GM19328 (cell line): ENCODE measurements at regions not wholly inside any gene's neighbourhood (a gene's known extent, or its start where the extent isn't known, plus 50 kb on each side); places are given as distances from the start of the nearest gene placed in this dataset.

Source experiments
- ATAC-seq: cut with Tn5 transposase; IDR thresholded peaks from one replicate; pipeline ENCODE4 v1.9.1; 2021; ENCODE audit warnings: mild to moderate bottlenecking, moderate library complexity; ENCODE audit not compliant: unreplicated experiment

GRCh38 chr12:66848967-66849366 is 170.1 kb upstream of the GRIP1 start:
- no peak for ATAC-seq

GRCh38 chr12:66851134-66851533 is 172.3 kb upstream of the GRIP1 start:
- no peak for ATAC-seq

GRCh38 chr12:66852091-66852490 is 173.2 kb upstream of the GRIP1 start:
- ATAC-seq: no peak

- no peak for ATAC-seq
Measured at GRCh38 chr12:66852765-66853164, 173.9 kb upstream of the GRIP1 start.

GRCh38 chr12:66859751-66860440 is 181.0 kb upstream of the GRIP1 start:
- no peak for ATAC-seq

- no peak for ATAC-seq
Measured at GRCh38 chr12:66860752-66861750, 182.2 kb upstream of the GRIP1 start.

GRCh38 chr12:66862356-66862985 is 183.6 kb upstream of the GRIP1 start:
- ATAC-seq: no peak

GRCh38 chr12:66863276-66863675 is 184.4 kb upstream of the GRIP1 start:
- ATAC-seq: no peak

GRCh38 chr12:66877925-66878324 is 199.0 kb upstream of the GRIP1 start:
- no peak for ATAC-seq

GRCh38 chr12:66879409-66879808 is 200.5 kb upstream of the GRIP1 start:
- ATAC-seq: no peak

- ATAC-seq: no peak
Measured at GRCh38 chr12:66881386-66881785, 202.5 kb upstream of the GRIP1 start.

GRCh38 chr12:66884091-66884490 is 205.2 kb upstream of the GRIP1 start:
- no peak for ATAC-seq

GRCh38 chr12:66885115-66885875 is 206.4 kb upstream of the GRIP1 start:
- ATAC-seq: no peak

- ATAC-seq: no peak
Measured at GRCh38 chr12:66896797-66897196, 217.9 kb upstream of the GRIP1 start.

- ATAC-seq: no peak
Measured at GRCh38 chr12:66898700-66899469, 220.0 kb upstream of the GRIP1 start.

- no peak for ATAC-seq
Measured at GRCh38 chr12:66899588-66899987, 220.7 kb upstream of the GRIP1 start.

GRCh38 chr12:66900616-66901015 is 221.7 kb upstream of the GRIP1 start:
- ATAC-seq: no peak

GRCh38 chr12:66901138-66901932 is 222.5 kb upstream of the GRIP1 start:
- peak; percentile 94 for ATAC-seq

- no peak for ATAC-seq
Measured at GRCh38 chr12:66902020-66902419, 223.1 kb upstream of the GRIP1 start.
